SK-N-MC (cell line): ENCODE measurements at regions not wholly inside any gene's neighbourhood (a gene's known extent, or its start where the extent isn't known, plus 50 kb on each side); places are given as distances from the start of the nearest gene placed in this dataset.
"Not testable (repeated sequence)": the region's sequence is repeated elsewhere in the genome, so short reads cannot be mapped to it uniquely, and the experiment has no call there.

Source experiments
- EZH2 ChIP-seq: fragments of 200-600 bp; sonication (generic); IDR thresholded peaks from one replicate; pipeline ENCODE4 v1.6.1; 2017; ENCODE audit warnings: antibody characterized with exemption
- FOXP2 ChIP-seq: optimal IDR thresholded peaks from 2 replicates; pipeline ENCODE3; 2011; ENCODE audit warnings: mild to moderate bottlenecking, moderate library complexity; ENCODE audit not compliant: insufficient read depth; ENCODE audit errors: extremely low read length, control extremely low read depth
- POLR2AphosphoS5 ChIP-seq: IDR thresholded peaks from 2 replicates; pipeline ENCODE4 v1.6.1; 2012; ENCODE audit warnings: mild to moderate bottlenecking, low read depth, low read length, borderline replicate concordance

- TF ChIP-seq POLR2AphosphoS5, FOXP2, EZH2: not testable (repeated sequence)
Measured at GRCh38 chr15:22665711-22666110, 120.7 kb upstream of the NIPA1 start.
